ENCODE measurements at regions not wholly inside any gene's neighbourhood (a gene's known extent, or its start where the extent isn't known, plus 50 kb on each side); places are given as distances from the start of the nearest gene placed in this dataset.

GRCh38 chr21:27555996-27556395 is 589.1 kb upstream of the ADAMTS5 start:
- Histone ChIP-seq H3K27ac (ENCODE audit: low read depth, low read length, poor library complexity, severe bottlenecking) (no peak overlapping the region), H3K9me3 (ENCODE audit: low read depth, low read length, poor library complexity, severe bottlenecking) (peaks cover under 1% of the 10 kb centered on the region), H3K4me1 (ENCODE audit: insufficient read depth, low read length, poor library complexity, severe bottlenecking) (no peaks in the 10 kb centered on the region), H3K27me3 (replicated peaks; ENCODE audit: insufficient read depth, low read depth, low read length, poor library complexity) (no peaks in the 10 kb centered on the region), H3K36me3 (ENCODE audit: insufficient read depth, low read length, poor library complexity, severe bottlenecking) (no peaks in the 10 kb centered on the region), H3K4me3 (ENCODE audit: low read depth, low read length, poor library complexity, severe bottlenecking) (no peak overlapping the region)
- POLR2A ChIA-PET (ENCODE audit: low non-redundant PET) = no interaction called here
- TF ChIP-seq EZH2 (IDR thresholded peaks at IDR 0.05; ENCODE audit: borderline replicate concordance, low read depth, low read length, poor library complexity, severe bottlenecking) (no peak), CTCF (conservative IDR thresholded peaks at IDR 0.05; ENCODE audit: low read depth, low read length) (no peak)
- no peak for DNase-seq (ENCODE audit: low spot score)
- BruUV-seq (replicated peaks) = no TSS peak
- CTCF ChIA-PET = no interaction called here
- intact Hi-C loops (cut with micrococcal nuclease; ENCODE audit: unreplicated experiment) = no loop called here

- intact Hi-C loops (cut with micrococcal nuclease; ENCODE audit: unreplicated experiment) = no loop called here
- Histone ChIP-seq H3K9me3 (ENCODE audit: low read depth, low read length, poor library complexity, severe bottlenecking) (peaks cover 12% of the 10 kb centered on the region), H3K36me3 (ENCODE audit: insufficient read depth, low read length, poor library complexity, severe bottlenecking) (no peaks in the 10 kb centered on the region), H3K27me3 (replicated peaks; ENCODE audit: insufficient read depth, low read depth, low read length, poor library complexity) (no peaks in the 10 kb centered on the region), H3K4me1 (ENCODE audit: insufficient read depth, low read length, poor library complexity, severe bottlenecking) (no peaks in the 10 kb centered on the region), H3K4me3 (ENCODE audit: low read depth, low read length, poor library complexity, severe bottlenecking) (no peak overlapping the region), H3K27ac (ENCODE audit: low read depth, low read length, poor library complexity, severe bottlenecking) (no peak overlapping the region)
- ChIA-PET POLR2A (ENCODE audit: low non-redundant PET) (no interaction called here), CTCF (no interaction called here)
- no TSS peak for BruUV-seq (replicated peaks)
- TF ChIP-seq CTCF (conservative IDR thresholded peaks at IDR 0.05; ENCODE audit: low read depth, low read length) = no peak
- no peak for TF ChIP-seq EZH2 (IDR thresholded peaks at IDR 0.05; ENCODE audit: borderline replicate concordance, low read depth, low read length, poor library complexity, severe bottlenecking)
- no peak for DNase-seq (ENCODE audit: low spot score)
Observed at GRCh38 chr21:27550287-27550686, 583.4 kb upstream of the ADAMTS5 start.

GRCh38 chr21:27548486-27548885 is 581.6 kb upstream of the ADAMTS5 start:
- intact Hi-C loops (cut with micrococcal nuclease; ENCODE audit: unreplicated experiment) = no loop called here
- POLR2A ChIA-PET (ENCODE audit: low non-redundant PET) = no interaction called here
- no TSS peak for BruUV-seq (replicated peaks)
- H3K9me3 ChIP-seq (ENCODE audit: low read depth, low read length, poor library complexity, severe bottlenecking) = peaks cover 12% of the 10 kb centered on the region
- no peak overlapping the region for H3K27ac ChIP-seq (ENCODE audit: low read depth, low read length, poor library complexity, severe bottlenecking)
- CTCF ChIA-PET = no interaction called here
- no peak for DNase-seq (ENCODE audit: low spot score)
- TF ChIP-seq CTCF (conservative IDR thresholded peaks at IDR 0.05; ENCODE audit: low read depth, low read length) (no peak), EZH2 (IDR thresholded peaks at IDR 0.05; ENCODE audit: borderline replicate concordance, low read depth, low read length, poor library complexity, severe bottlenecking) (no peak)
- no peaks in the 10 kb centered on the region for H3K27me3 ChIP-seq (replicated peaks; ENCODE audit: insufficient read depth, low read depth, low read length, poor library complexity)
- no peak overlapping the region for H3K4me3 ChIP-seq (ENCODE audit: low read depth, low read length, poor library complexity, severe bottlenecking)
- no peaks in the 10 kb centered on the region for H3K36me3 ChIP-seq (ENCODE audit: insufficient read depth, low read length, poor library complexity, severe bottlenecking)
- no peaks in the 10 kb centered on the region for H3K4me1 ChIP-seq (ENCODE audit: insufficient read depth, low read length, poor library complexity, severe bottlenecking)

Measured in A673 (cell line).